Endothelial cell (in vitro differentiated cells): ENCODE measurements at regions not wholly inside any gene's neighbourhood (a gene's known extent, or its start where the extent isn't known, plus 50 kb on each side); places are given as distances from the start of the nearest gene placed in this dataset.

ENCODE experiments used
- DNase-seq: peaks from one replicate; pipeline ENCODE4 v3.0.0; 2021; ENCODE audit warnings: low spot score
- H3K27ac Mint-ChIP-seq: one replicate; pipeline ENCODE4 v1.8.0; 2021; ENCODE audit warnings: mixed read lengths, inconsistent platforms; ENCODE audit not compliant: unreplicated experiment
- H3K27me3 Mint-ChIP-seq: one replicate; pipeline ENCODE4 v1.8.0; 2021; ENCODE audit warnings: mild to moderate bottlenecking, moderate library complexity, mixed read lengths, inconsistent platforms; ENCODE audit not compliant: unreplicated experiment
- H3K36me3 Mint-ChIP-seq: one replicate; pipeline ENCODE4 v1.8.0; 2021; ENCODE audit warnings: mild to moderate bottlenecking, low read depth, mixed read lengths, inconsistent platforms; ENCODE audit not compliant: unreplicated experiment
- H3K4me1 Mint-ChIP-seq: one replicate; pipeline ENCODE4 v1.8.0; 2021; ENCODE audit warnings: mild to moderate bottlenecking, mixed read lengths, inconsistent platforms; ENCODE audit not compliant: unreplicated experiment
- H3K4me3 Mint-ChIP-seq: one replicate; pipeline ENCODE4 v1.8.0; 2021; ENCODE audit warnings: mild to moderate bottlenecking, mixed read lengths, inconsistent platforms; ENCODE audit not compliant: unreplicated experiment
- H3K9me3 Mint-ChIP-seq: one replicate; pipeline ENCODE4 v1.8.0; 2021; ENCODE audit warnings: mixed read lengths, inconsistent platforms; ENCODE audit not compliant: unreplicated experiment
- CTCF ChIP-seq: fragments of 200-600 bp; sonication (generic); IDR thresholded peaks from one replicate; pipeline ENCODE4 v1.5.0; 2021; ENCODE audit warnings: antibody characterized with exemption; ENCODE audit not compliant: unreplicated experiment

DNA sequence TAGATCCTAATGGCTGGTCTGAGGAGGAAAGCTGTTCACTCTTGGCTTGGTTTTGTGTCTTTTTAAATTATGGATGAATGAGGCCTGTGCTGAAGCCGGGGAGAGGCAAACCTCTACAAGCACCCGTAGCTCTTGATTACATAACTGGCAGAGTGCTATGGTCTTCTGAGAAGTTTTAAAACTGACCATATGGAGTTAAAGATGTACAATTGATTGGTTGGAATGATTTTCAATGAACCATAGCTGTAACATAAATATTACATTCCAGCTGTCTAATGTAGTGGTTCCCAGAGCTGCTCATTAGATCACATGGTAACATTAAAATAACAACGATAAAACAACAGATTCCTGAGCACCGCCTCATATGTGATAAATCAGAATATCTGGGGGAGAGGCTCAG is 71.1 kb upstream of the MAP4K3 start:
- TF ChIP-seq CTCF = no peak
- peaks cover 43% of the 10 kb centered on the region for H3K4me1 Mint-ChIP-seq
- H3K9me3 Mint-ChIP-seq = no peaks in the 10 kb centered on the region
- no peaks in the 10 kb centered on the region for H3K36me3 Mint-ChIP-seq
- no peak overlapping the region for H3K27ac Mint-ChIP-seq
- DNase-seq = no peak
- peaks cover 3% of the 10 kb centered on the region for H3K27me3 Mint-ChIP-seq
- H3K4me3 Mint-ChIP-seq = no peak overlapping the region

DNA sequence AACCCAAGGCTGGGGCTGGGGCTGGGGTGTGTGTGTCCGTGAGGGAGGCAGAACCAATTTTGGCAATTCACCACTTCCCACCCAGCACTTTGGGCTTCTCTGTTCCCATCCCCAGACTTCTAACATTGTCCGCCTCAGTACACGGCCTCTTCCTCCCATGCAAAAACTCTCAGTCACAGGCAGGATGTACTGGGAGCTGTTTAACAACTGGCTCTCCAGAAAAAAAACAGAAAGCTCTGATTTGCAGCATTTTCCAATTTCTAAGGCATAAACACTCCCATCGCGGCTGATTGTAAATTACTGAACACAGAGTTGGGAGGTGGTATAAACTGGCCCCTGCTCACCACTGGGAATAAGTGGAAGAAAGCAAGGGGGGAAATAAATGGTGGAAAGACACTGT is 73.1 kb upstream of the MAP4K3 start:
- no peaks in the 10 kb centered on the region for H3K36me3 Mint-ChIP-seq

GRCh38 chr2:39511219-39511604 is 74.1 kb upstream of the MAP4K3 start:
- H3K4me1 Mint-ChIP-seq = peaks cover 60% of the 10 kb centered on the region
- H3K27ac Mint-ChIP-seq = no peak overlapping the region
- no peaks in the 10 kb centered on the region for H3K9me3 Mint-ChIP-seq

More for the DNA sequence above, 73.1 kb upstream of the MAP4K3 start:
- no peak for TF ChIP-seq CTCF
- H3K27me3 Mint-ChIP-seq = peaks cover 9% of the 10 kb centered on the region
- H3K4me3 Mint-ChIP-seq = no peak overlapping the region
- peak overlapping the region; percentile 4 for H3K27ac Mint-ChIP-seq
- peaks cover 49% of the 10 kb centered on the region for H3K4me1 Mint-ChIP-seq
- DNase-seq = no peak
- H3K9me3 Mint-ChIP-seq = no peaks in the 10 kb centered on the region

GRCh38 chr2:39511605-39512433 is 74.7 kb upstream of the MAP4K3 start:
- Mint-ChIP-seq H3K4me1 (peaks cover 66% of the 10 kb centered on the region), H3K27ac (peak overlapping the region; percentile 57), H3K4me3 (no peak overlapping the region), H3K9me3 (no peaks in the 10 kb centered on the region), H3K36me3 (no peaks in the 10 kb centered on the region), H3K27me3 (peaks cover 13% of the 10 kb centered on the region)
- no peak for TF ChIP-seq CTCF
- DNase-seq = no peak

More at GRCh38 chr2:39511219-39511604, 74.1 kb upstream of the MAP4K3 start:
- Mint-ChIP-seq H3K36me3 (no peaks in the 10 kb centered on the region), H3K4me3 (no peak overlapping the region), H3K27me3 (peaks cover 11% of the 10 kb centered on the region)
- TF ChIP-seq CTCF = no peak
- no peak for DNase-seq

- H3K4me3 Mint-ChIP-seq = no peak overlapping the region
- TF ChIP-seq CTCF = no peak
- H3K27ac Mint-ChIP-seq = no peak overlapping the region
- no peaks in the 10 kb centered on the region for H3K36me3 Mint-ChIP-seq
- H3K27me3 Mint-ChIP-seq = peaks cover 12% of the 10 kb centered on the region
- no peaks in the 10 kb centered on the region for H3K9me3 Mint-ChIP-seq
- no peak for DNase-seq
- H3K4me1 Mint-ChIP-seq = peaks cover 73% of the 10 kb centered on the region
Observed at GRCh38 chr2:39512434-39512935, 75.4 kb upstream of the MAP4K3 start.
